ENCODE measurements at regions not wholly inside any gene's neighbourhood (a gene's known extent, or its start where the extent isn't known, plus 50 kb on each side); places are given as distances from the start of the nearest gene placed in this dataset.

DNA sequence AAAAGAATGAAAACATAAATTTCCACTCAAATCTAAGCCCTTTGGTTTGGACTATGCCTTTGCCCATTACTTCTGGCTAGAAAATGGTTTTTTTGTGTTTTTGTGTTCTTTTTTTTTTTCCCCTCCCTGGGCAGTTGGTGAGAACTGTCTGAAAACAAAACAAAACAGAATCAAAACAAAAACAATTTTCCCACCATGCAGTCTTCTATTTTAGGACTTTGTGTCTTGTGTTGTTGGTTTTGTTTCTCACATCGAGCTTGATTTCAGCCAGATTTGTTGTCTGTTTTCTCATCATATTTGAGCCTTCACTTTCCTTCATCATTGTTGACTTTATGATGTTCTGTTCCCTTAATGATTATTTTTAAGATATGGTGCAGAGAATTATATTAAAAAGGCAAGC lies 206.3 kb downstream of the MACC1 start:
- TF ChIP-seq, protein P1, sequence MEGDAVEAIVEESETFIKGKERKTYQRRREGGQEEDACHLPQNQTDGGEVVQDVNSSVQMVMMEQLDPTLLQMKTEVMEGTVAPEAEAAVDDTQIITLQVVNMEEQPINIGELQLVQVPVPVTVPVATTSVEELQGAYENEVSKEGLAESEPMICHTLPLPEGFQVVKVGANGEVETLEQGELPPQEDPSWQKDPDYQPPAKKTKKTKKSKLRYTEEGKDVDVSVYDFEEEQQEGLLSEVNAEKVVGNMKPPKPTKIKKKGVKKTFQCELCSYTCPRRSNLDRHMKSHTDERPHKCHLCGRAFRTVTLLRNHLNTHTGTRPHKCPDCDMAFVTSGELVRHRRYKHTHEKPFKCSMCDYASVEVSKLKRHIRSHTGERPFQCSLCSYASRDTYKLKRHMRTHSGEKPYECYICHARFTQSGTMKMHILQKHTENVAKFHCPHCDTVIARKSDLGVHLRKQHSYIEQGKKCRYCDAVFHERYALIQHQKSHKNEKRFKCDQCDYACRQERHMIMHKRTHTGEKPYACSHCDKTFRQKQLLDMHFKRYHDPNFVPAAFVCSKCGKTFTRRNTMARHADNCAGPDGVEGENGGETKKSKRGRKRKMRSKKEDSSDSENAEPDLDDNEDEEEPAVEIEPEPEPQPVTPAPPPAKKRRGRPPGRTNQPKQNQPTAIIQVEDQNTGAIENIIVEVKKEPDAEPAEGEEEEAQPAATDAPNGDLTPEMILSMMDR (IDR thresholded peaks at IDR 0.05; ENCODE audit: insufficient read depth, low read depth, low read length) = no peak
- no peak for TF ChIP-seq EZH2 (IDR thresholded peaks at IDR 0.05; ENCODE audit: insufficient read depth, low read length)

Data from astrocyte (in vitro differentiated cells and primary cell).